ENCODE measurements at regions not wholly inside any gene's neighbourhood (a gene's known extent, or its start where the extent isn't known, plus 50 kb on each side); places are given as distances from the start of the nearest gene placed in this dataset.

- no peak overlapping the region for H3K18ac ChIP-seq (ENCODE audit: low read depth, low read length)
- H3K36me3 ChIP-seq (ENCODE audit: control insufficient read depth, insufficient read depth, low read length) = no peaks in the 10 kb centered on the region
- H4K20me1 ChIP-seq (ENCODE audit: insufficient read depth, low read length) = no peaks in the 10 kb centered on the region
- TF ChIP-seq RCOR1 (IDR thresholded peaks at IDR 0.05; ENCODE audit: insufficient replicate concordance, low read length) = no peak
- no peak for TF ChIP-seq CTCF (conservative IDR thresholded peaks at IDR 0.05; ENCODE audit: low read depth, low read length)
- TF ChIP-seq USF2 (IDR thresholded peaks at IDR 0.05; ENCODE audit: low read depth, low read length) = no peak
- BruUV-seq (replicated peaks) = no TSS peak
- no peak overlapping the region for H3K4me2 ChIP-seq (ENCODE audit: low read depth, low read length)
- no peaks in the 10 kb centered on the region for H3K27me3 ChIP-seq (ENCODE audit: control insufficient read depth, insufficient read depth, low read length)
- intact Hi-C loops (cut with micrococcal nuclease) (no loop called here), in situ Hi-C loops (cut with MboI; ENCODE audit: low sequenced_read_pairs) (no loop called here), dilution Hi-C loops (cut with HindIII; ENCODE audit: low sequenced_read_pairs, unreplicated experiment) (no loop called here)
- ChIA-PET CTCF (no interaction called here), POLR2A (ENCODE audit: unreplicated experiment) (no interaction called here)
- H3K9me3 ChIP-seq (ENCODE audit: control insufficient read depth, insufficient read depth, low read length) = peaks cover 23% of the 10 kb centered on the region
- DNase-seq = no peak
- H3K79me1 ChIP-seq (ENCODE audit: low read depth in 1 of 2, low read length in 2 of 2) = no peaks in the 10 kb centered on the region
- no peak overlapping the region for H3K4ac ChIP-seq (ENCODE audit: low read depth, low read length)
- no peak overlapping the region for H2AFZ ChIP-seq (replicated peaks; ENCODE audit: low read length, poor library complexity)
- no peak overlapping the region for H2AK5ac ChIP-seq (ENCODE audit: low read depth, low read length)
- no peak overlapping the region for H3K56ac ChIP-seq (ENCODE audit: extremely low read depth, insufficient read depth, low read length)
- no peak overlapping the region for H3K23ac ChIP-seq (ENCODE audit: low read depth, low read length)
- 62% methylated on average over 6 of the region's 9 CpGs; no CpG with 5 or more reads in 1 of the 2 experiments for whole genome bisulfite sequencing, 2 experiments (ENCODE audit: extremely low coverage in 2 of 2, insufficient read length in 1 of 2)
- no peak overlapping the region for H4K91ac ChIP-seq (ENCODE audit: insufficient read depth, low read depth, low read length)
- ATAC-seq (ENCODE audit: low read depth) = no peak
- H2BK5ac ChIP-seq (ENCODE audit: low read depth, low read length, poor library complexity, severe bottlenecking) = no peak overlapping the region
- H2BK15ac ChIP-seq (ENCODE audit: low read depth, low read length) = no peak overlapping the region
- H3K9me1 ChIP-seq (ENCODE audit: insufficient read depth, low read length) = no peaks in the 10 kb centered on the region
- no peak overlapping the region for H2AK9ac ChIP-seq (replicated peaks; ENCODE audit: low read depth, low read length, poor library complexity)
- H4K8ac ChIP-seq (ENCODE audit: low read depth in 2 of 2, low read length in 2 of 2) = no peak overlapping the region
- no peak overlapping the region for H3K14ac ChIP-seq (replicated peaks; ENCODE audit: low read depth, low read length)
- H4K5ac ChIP-seq (ENCODE audit: low read depth, low read length) = no peak overlapping the region
- no peak overlapping the region for H3K9ac ChIP-seq (ENCODE audit: low read depth, low read length)
- H3K27ac ChIP-seq (ENCODE audit: insufficient read depth, low read length) = no peak overlapping the region
- H3K4me1 ChIP-seq (ENCODE audit: control insufficient read depth, insufficient read depth, low read length) = no peaks in the 10 kb centered on the region
- no peak overlapping the region for H3K4me3 ChIP-seq (ENCODE audit: insufficient read depth, low read depth, low read length)
- H2BK120ac ChIP-seq (ENCODE audit: low read depth, low read length) = no peak overlapping the region
- H2BK20ac ChIP-seq (ENCODE audit: low read depth, low read length) = no peak overlapping the region
These were observed 208.4 kb upstream of the CDH4 start for GRCh38 chr20:61043681-61044080.
